ENCODE measurements at regions not wholly inside any gene's neighbourhood (a gene's known extent, or its start where the extent isn't known, plus 50 kb on each side); places are given as distances from the start of the nearest gene placed in this dataset.
"Not testable (repeated sequence)": the region's sequence is repeated elsewhere in the genome, so short reads cannot be mapped to it uniquely, and the experiment has no call there.

- no peak for DNase-seq
These were observed 52.7 kb upstream of the ZCCHC13 start for GRCh38 chrX:74251006-74251930.

GRCh38 chrX:74250574-74250973 lies 53.4 kb upstream of the ZCCHC13 start:
- DNase-seq: no peak

GRCh38 chrX:74249963-74250362 lies 54.0 kb upstream of the ZCCHC13 start:
- DNase-seq: no peak

- no peak for DNase-seq
These were observed 55.1 kb upstream of the ZCCHC13 start for GRCh38 chrX:74248889-74249288.

GRCh38 chrX:74246524-74246923 lies 57.5 kb upstream of the ZCCHC13 start:
- peak; percentile 2 for DNase-seq

GRCh38 chrX:74242484-74243138 lies 61.4 kb upstream of the ZCCHC13 start:
- no peak for DNase-seq

- no peak for DNase-seq
These were observed 61.9 kb upstream of the ZCCHC13 start for GRCh38 chrX:74242050-74242449.

GRCh38 chrX:74238771-74239170 lies 65.2 kb upstream of the ZCCHC13 start:
- no peak for DNase-seq

- DNase-seq: no peak
These were observed 69.2 kb upstream of the ZCCHC13 start for GRCh38 chrX:74234818-74235217.

- no peak for DNase-seq
These were observed 71.1 kb upstream of the ZCCHC13 start for GRCh38 chrX:74232859-74233258.

GRCh38 chrX:74231625-74232024 lies 72.4 kb upstream of the ZCCHC13 start:
- DNase-seq: no peak

- no peak for DNase-seq
These were observed 73.9 kb upstream of the ZCCHC13 start for GRCh38 chrX:74230094-74230493.

GRCh38 chrX:74225111-74225510 lies 78.9 kb upstream of the ZCCHC13 start:
- DNase-seq: no peak

- no peak for DNase-seq
These were observed 83.7 kb upstream of the ZCCHC13 start for GRCh38 chrX:74220277-74220676.

GRCh38 chrX:74218895-74219294 lies 85.1 kb upstream of the ZCCHC13 start:
- no peak for DNase-seq

GRCh38 chrX:74216421-74216820 lies 87.6 kb upstream of the ZCCHC13 start:
- DNase-seq: no peak

- DNase-seq: no peak
These were observed 92.1 kb upstream of the ZCCHC13 start for GRCh38 chrX:74211911-74212310.

GRCh38 chrX:74207539-74207938 lies 96.4 kb upstream of the ZCCHC13 start:
- DNase-seq: no peak

- DNase-seq: no peak
These were observed 108.4 kb upstream of the ZCCHC13 start for GRCh38 chrX:74195605-74196004.

GRCh38 chrX:74195120-74195519 lies 108.9 kb upstream of the ZCCHC13 start:
- no peak for DNase-seq

GRCh38 chrX:74187211-74187610 lies 116.8 kb upstream of the ZCCHC13 start:
- no peak for DNase-seq

GRCh38 chrX:74183047-74183446 lies 120.9 kb upstream of the ZCCHC13 start:
- not testable (repeated sequence) for DNase-seq

GRCh38 chrX:74181976-74182375 lies 122.0 kb upstream of the ZCCHC13 start:
- not testable (repeated sequence) for DNase-seq

- DNase-seq: no peak
These were observed 123.3 kb upstream of the ZCCHC13 start for GRCh38 chrX:74180716-74181115.

All from activated CD4-positive, alpha-beta T cell treated with anti-CD3 and anti-CD28 coated beads, Interleukin-10, Interleukin-2, amounts not matched to agents 100 ng/mL and 50 ng/mL, durations not matched to agents 16 hours and 8 hours (primary cell).